ENCODE measurements at regions not wholly inside any gene's neighbourhood (a gene's known extent, or its start where the extent isn't known, plus 50 kb on each side); places are given as distances from the start of the nearest gene placed in this dataset.

GRCh38 chr17:31692632-31693031 is 166.4 kb downstream of the COPRS start:
- TF ChIP-seq SIN3A (IDR thresholded peaks at IDR 0.05; ENCODE audit: borderline replicate concordance, insufficient read depth, low read length) (no peak), TAF1 (IDR thresholded peaks at IDR 0.05; ENCODE audit: borderline replicate concordance, insufficient read depth, low read length) (no peak), FOXP2 (optimal IDR thresholded peaks at IDR 0.05; ENCODE audit: borderline replicate concordance, extremely low read depth, extremely low read length, insufficient read depth) (no peak), REST (IDR thresholded peaks at IDR 0.05; ENCODE audit: insufficient read depth in 1 of 2, low read depth in 2 of 2, low read length in 2 of 2) (no peak), POLR2AphosphoS5 (IDR thresholded peaks at IDR 0.05; ENCODE audit: low read depth, low read length) (no peak)

- TF ChIP-seq TAF1 (IDR thresholded peaks at IDR 0.05; ENCODE audit: borderline replicate concordance, insufficient read depth, low read length) (no peak), REST (IDR thresholded peaks at IDR 0.05; ENCODE audit: insufficient read depth in 1 of 2, low read depth in 2 of 2, low read length in 2 of 2) (no peak), POLR2AphosphoS5 (IDR thresholded peaks at IDR 0.05; ENCODE audit: low read depth, low read length) (no peak), FOXP2 (optimal IDR thresholded peaks at IDR 0.05; ENCODE audit: borderline replicate concordance, extremely low read depth, extremely low read length, insufficient read depth) (no peak), SIN3A (IDR thresholded peaks at IDR 0.05; ENCODE audit: borderline replicate concordance, insufficient read depth, low read length) (no peak)
Measured at GRCh38 chr17:31692027-31692426, 167.0 kb downstream of the COPRS start.

- TF ChIP-seq REST (IDR thresholded peaks at IDR 0.05; ENCODE audit: insufficient read depth in 1 of 2, low read depth in 2 of 2, low read length in 2 of 2) (no peak), FOXP2 (optimal IDR thresholded peaks at IDR 0.05; ENCODE audit: borderline replicate concordance, extremely low read depth, extremely low read length, insufficient read depth) (no peak), POLR2AphosphoS5 (IDR thresholded peaks at IDR 0.05; ENCODE audit: low read depth, low read length) (no peak), TAF1 (IDR thresholded peaks at IDR 0.05; ENCODE audit: borderline replicate concordance, insufficient read depth, low read length) (no peak), SIN3A (IDR thresholded peaks at IDR 0.05; ENCODE audit: borderline replicate concordance, insufficient read depth, low read length) (no peak)
Measured at GRCh38 chr17:31691251-31691905, 167.7 kb downstream of the COPRS start.

GRCh38 chr17:31690151-31690551 is 168.9 kb downstream of the COPRS start:
- TF ChIP-seq SIN3A (IDR thresholded peaks at IDR 0.05; ENCODE audit: borderline replicate concordance, insufficient read depth, low read length) (no peak), FOXP2 (optimal IDR thresholded peaks at IDR 0.05; ENCODE audit: borderline replicate concordance, extremely low read depth, extremely low read length, insufficient read depth) (no peak), REST (IDR thresholded peaks at IDR 0.05; ENCODE audit: insufficient read depth in 1 of 2, low read depth in 2 of 2, low read length in 2 of 2) (no peak), TAF1 (IDR thresholded peaks at IDR 0.05; ENCODE audit: borderline replicate concordance, insufficient read depth, low read length) (no peak), POLR2AphosphoS5 (IDR thresholded peaks at IDR 0.05; ENCODE audit: low read depth, low read length) (no peak)
